Lower leg skin (tissue), 4 donors: ENCODE measurements at regions not wholly inside any gene's neighbourhood (a gene's known extent, or its start where the extent isn't known, plus 50 kb on each side); places are given as distances from the start of the nearest gene placed in this dataset.

Source experiments
- DNase-seq, 2 donors: peaks; one replicate each; pipeline ENCODE4 v3.0.0-alpha.2; 2019; ENCODE audit warnings: low spot score in 2 of 2
- H3K4me3 ChIP-seq: fragments of 200-600 bp; sonication (generic); 2 replicates; pipeline ENCODE4 v1.5.1; 2017; ENCODE audit warnings: mild to moderate bottlenecking, low read depth; ENCODE audit not compliant: poor library complexity, severe bottlenecking
- POLR2A ChIP-seq, 2 donors: fragments of 450-650 bp; IDR thresholded peaks; one replicate each; pipeline ENCODE4 v1.6.1; 2016 to 2017; ENCODE audit warnings: antibody characterized with exemption in 2 of 2, mild to moderate bottlenecking in 1 of 2, moderate library complexity in 1 of 2
- WGBS, 2 donors: methylation state at CpG; one replicate each; pipeline ENCODE4 v1.1.5; 2018; 5-methylcytosine and 5-hydroxymethylcytosine counted together
- intact Hi-C: fragments of 100-400 bp; cut with DNase I; formaldehyde crosslinking; loops from one replicate; pipeline ENCODE4 v1.15.0; 2023; ENCODE audit warnings: low total_unique reads
- TF ChIP-seq, protein P1 (sequence below), 3 donors: fragments of 450-650 bp; IDR thresholded peaks; one replicate each; pipeline ENCODE4 v1.5.1; 2016; ENCODE audit warnings: antibody characterized with exemption in 3 of 3, mild to moderate bottlenecking in 3 of 3, moderate library complexity in 2 of 3

DNA sequence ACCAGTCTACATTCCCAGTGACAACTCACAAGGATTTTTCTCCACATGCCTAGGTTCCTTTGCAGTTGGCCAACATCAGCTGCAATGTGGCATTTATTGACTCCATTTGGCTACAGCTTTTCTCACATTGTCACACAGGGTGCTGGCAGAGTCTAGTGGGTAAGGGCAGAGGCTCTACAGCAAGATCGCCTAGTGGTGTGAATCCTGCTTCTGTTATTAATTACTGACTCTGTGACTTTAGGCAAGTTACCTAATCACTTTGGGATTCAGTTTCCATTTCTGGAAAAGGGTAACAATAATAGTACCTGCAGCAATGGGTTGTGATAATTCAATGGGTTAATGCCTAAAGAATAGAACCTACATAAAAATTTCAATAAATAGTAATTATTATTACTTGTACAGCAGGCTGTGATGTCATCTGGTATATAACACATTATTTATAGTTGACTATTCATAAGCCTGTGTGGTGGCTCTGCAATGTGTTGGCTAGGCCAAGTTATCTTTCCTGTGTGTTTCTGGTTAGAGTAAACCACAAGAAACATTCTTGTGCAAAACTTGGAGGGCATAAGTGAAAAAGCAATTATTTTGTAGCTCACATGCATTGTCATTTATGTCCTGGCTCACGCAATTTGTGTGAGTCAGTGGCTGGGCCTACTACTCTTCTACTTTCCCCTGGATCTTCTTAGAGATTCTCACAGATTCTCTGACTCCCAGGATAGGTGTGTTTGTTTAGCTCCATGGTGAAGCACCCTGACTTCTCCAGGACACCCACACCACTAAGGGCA, 59.5 kb downstream of the PTGS2 start:
- DNase-seq: no peak
- H3K4me3 ChIP-seq: no peak overlapping the region
- 34 to 42% methylated on average over 2 of the region's 2 CpGs for WGBS, 2 donors
- intact Hi-C loops: no loop called here
- no peak for TF ChIP-seq POLR2A (IDR thresholded peaks at IDR 0.05)
- TF ChIP-seq, protein P1, sequence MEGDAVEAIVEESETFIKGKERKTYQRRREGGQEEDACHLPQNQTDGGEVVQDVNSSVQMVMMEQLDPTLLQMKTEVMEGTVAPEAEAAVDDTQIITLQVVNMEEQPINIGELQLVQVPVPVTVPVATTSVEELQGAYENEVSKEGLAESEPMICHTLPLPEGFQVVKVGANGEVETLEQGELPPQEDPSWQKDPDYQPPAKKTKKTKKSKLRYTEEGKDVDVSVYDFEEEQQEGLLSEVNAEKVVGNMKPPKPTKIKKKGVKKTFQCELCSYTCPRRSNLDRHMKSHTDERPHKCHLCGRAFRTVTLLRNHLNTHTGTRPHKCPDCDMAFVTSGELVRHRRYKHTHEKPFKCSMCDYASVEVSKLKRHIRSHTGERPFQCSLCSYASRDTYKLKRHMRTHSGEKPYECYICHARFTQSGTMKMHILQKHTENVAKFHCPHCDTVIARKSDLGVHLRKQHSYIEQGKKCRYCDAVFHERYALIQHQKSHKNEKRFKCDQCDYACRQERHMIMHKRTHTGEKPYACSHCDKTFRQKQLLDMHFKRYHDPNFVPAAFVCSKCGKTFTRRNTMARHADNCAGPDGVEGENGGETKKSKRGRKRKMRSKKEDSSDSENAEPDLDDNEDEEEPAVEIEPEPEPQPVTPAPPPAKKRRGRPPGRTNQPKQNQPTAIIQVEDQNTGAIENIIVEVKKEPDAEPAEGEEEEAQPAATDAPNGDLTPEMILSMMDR (IDR thresholded peaks at IDR 0.05): no peak

DNA sequence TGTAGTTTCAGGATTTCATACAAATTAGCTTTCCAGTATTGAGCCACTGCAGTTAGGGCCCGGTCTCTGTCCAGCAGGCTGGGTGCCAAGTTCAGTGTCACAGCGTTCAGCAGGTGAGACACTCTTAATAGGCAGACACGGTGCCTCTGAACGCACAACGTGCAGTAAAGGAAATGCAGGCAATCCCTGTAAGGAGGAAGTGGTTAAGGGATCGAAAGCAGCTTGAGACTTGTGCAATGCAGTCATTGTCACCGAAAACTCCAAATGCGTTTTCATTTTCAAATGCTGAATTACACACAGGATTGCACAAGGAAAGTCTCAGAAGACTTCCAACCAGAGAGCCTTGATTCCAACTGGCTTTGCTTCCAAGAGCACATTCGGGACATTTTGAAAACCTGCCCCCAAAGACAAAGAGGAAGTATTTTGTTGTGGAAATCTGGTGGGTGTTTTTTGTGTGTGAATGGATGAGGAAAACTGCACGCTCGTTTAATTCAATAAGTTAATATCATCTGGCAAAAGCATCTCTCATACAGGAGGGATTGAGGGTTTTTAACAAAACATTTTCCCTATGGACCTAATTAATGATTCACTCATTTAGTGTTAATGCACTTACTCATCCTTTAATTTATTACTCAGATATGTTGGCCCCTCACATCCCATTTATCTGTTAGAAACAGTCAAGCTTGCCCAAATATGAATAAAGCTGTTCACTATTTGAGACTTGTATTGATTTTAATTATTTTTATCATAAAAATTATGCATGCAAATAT, 61.6 kb downstream of the PTGS2 start:
- 29 to 36% methylated on average over 11 of the region's 11 CpGs for WGBS, 2 donors
- intact Hi-C loops: loop anchor here (10.0 kb wide), 1 partner anchor 56 kb away; no protein-coding TSS in a partner anchor
- no peak overlapping the region for H3K4me3 ChIP-seq
- TF ChIP-seq, protein P1 (IDR thresholded peaks at IDR 0.05): no peak
- no peak for TF ChIP-seq POLR2A (IDR thresholded peaks at IDR 0.05)
- DNase-seq: peak in 1 of 2 donors; percentile 63

DNA sequence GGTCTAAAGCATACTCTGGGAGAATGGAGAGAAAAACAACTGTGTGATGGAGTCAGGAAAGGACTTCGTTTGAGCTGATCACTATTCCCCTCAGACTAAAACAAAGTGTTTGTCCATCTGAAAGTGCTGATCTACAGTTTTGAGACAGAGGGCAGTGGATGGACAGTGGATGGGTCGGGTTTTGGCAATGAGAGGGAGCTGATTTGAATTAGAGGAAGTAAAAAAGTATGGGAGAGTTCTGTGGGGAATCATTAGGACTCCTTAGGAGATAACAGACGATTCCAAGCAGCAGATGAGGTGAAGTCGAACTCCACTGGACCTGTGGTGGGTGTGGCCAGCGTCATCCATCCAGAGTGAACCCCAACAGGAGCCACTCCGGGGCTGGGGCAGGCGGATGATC, 62.3 kb downstream of the PTGS2 start:
- 51 to 53% methylated on average over 7 of the region's 7 CpGs for WGBS, 2 donors
- DNase-seq: no peak
- TF ChIP-seq POLR2A (IDR thresholded peaks at IDR 0.05): no peak
- TF ChIP-seq, protein P1 (IDR thresholded peaks at IDR 0.05): no peak
- intact Hi-C loops: loop anchor here (10.0 kb wide), 1 partner anchor 57 kb away; no protein-coding TSS in a partner anchor
- H3K4me3 ChIP-seq: no peak overlapping the region

DNA sequence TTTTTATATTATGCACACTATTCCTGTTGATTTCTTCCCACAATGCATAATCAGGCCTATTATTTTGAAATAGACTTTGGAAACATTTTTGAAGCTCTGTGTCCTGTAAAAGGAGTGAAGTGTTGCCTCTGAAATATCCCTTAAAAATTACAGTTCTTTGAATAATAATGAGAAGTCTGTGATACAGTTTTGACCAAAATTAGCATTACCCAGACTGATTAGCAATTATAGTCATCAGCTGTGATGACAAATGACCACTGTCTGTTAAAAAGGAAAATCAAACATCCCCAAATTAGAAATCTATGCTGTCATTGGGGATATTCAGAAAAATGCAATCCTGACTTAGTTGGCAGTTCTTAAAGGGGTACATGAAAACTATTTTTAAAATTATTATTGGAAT, 63.7 kb downstream of the PTGS2 start:
- TF ChIP-seq POLR2A (IDR thresholded peaks at IDR 0.05): no peak
- TF ChIP-seq, protein P1 (IDR thresholded peaks at IDR 0.05): no peak
- intact Hi-C loops: loop anchor here (10.0 kb wide), 1 partner anchor 58 kb away; no protein-coding TSS in a partner anchor
- H3K4me3 ChIP-seq: no peak overlapping the region
- no peak for DNase-seq

DNA sequence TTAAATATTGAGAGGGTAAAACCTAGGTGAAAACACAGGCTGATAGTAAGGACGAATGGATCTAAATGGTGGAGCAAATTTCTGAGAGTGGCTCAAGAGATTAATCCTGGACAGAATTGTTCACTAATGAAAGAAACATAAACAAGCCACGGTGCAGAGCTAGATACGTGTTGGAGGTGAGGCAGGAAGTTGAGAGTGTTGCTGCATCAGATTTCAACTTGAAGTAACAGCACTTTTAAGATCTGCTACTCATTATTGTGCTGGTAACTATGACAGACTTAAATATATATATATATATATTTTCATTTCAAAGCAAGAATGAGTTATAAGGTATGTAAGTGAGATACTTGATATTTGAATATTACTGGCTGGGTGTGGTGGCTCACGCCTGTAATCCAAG, 64.9 kb downstream of the PTGS2 start:
- TF ChIP-seq, protein P1 (IDR thresholded peaks at IDR 0.05): no peak
- no peak for TF ChIP-seq POLR2A (IDR thresholded peaks at IDR 0.05)
- intact Hi-C loops: loop anchor here (10.0 kb wide), 1 partner anchor 59 kb away; no protein-coding TSS in a partner anchor
- no peak overlapping the region for H3K4me3 ChIP-seq
- no peak for DNase-seq
- 69 to 81% methylated on average over 4 of the region's 4 CpGs for WGBS, 2 donors
